ENCODE measurements at regions not wholly inside any gene's neighbourhood (a gene's known extent, or its start where the extent isn't known, plus 50 kb on each side); places are given as distances from the start of the nearest gene placed in this dataset.
A peak's percentile ranks its signal among the peaks of the same experiment; 100 is the strongest.

DNA sequence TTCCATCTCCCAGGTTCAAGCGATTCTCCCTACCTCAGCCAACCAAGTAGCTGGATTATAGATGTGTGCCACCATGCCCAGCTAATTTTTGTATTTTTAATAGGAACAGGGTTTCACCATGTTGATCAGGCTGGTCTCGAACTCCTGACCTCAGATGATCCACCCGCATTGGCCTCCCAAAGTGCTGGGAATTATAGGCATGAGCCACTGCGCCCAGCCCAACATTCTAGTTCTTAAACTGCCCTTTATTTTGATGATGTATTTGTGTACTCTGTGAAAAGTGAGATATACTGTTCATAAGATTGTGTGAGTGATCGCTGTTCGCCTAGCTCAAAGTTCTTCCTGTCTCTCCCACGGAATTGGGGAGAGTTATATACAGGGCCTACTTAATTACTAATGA lies 93.1 kb downstream of the HFE start:
- in situ Hi-C loops (cut with HindIII; ENCODE audit: low pct_unique_long_range_greater_than_20kb, low sequenced_read_pairs), result no loop called here
- no peak overlapping the region for H3K4me3 ChIP-seq (ENCODE audit: low read depth in 2 of 2, low read length in 2 of 2)
- H3K4me1 ChIP-seq (ENCODE audit: control insufficient read depth, insufficient read depth, low read length), result peaks cover 23% of the 10 kb centered on the region
- intact Hi-C loops (cut with micrococcal nuclease; ENCODE audit: unreplicated experiment), result loop anchor here (10.0 kb wide), 1 partner anchor 104 kb away; a partner anchor contains a TSS
- no peaks in the 10 kb centered on the region for H3K9me3 ChIP-seq (ENCODE audit: control insufficient read depth, insufficient read depth, low read depth, low read length)
- H3K36me3 ChIP-seq (ENCODE audit: control insufficient read depth, insufficient read depth, low read length), result no peaks in the 10 kb centered on the region
- H3K27me3 ChIP-seq (ENCODE audit: control insufficient read depth, insufficient read depth, low read length), result no peaks in the 10 kb centered on the region
- peak overlapping the region; percentile 54; the same call in 1 of the 2 replicates for H3K27ac ChIP-seq (ENCODE audit: low read length)
- no peak for ATAC-seq
- no peak for DNase-seq (ENCODE audit: low read depth, low spot score)
- no TSS peak for BruUV-seq (replicated peaks)
- ChIA-PET POLR2A (interaction anchor here (0.5 kb wide), 1 partner anchor 13 kb away, joined by 3 read pairs; no protein-coding TSS in a partner anchor), CTCF (no interaction called here)
- no peak for TF ChIP-seq POLR2AphosphoS5 (IDR thresholded peaks at IDR 0.05; ENCODE audit: low read depth, low read length)
- no peak for TF ChIP-seq TCF7L2 (IDR thresholded peaks at IDR 0.05; ENCODE audit: low read depth, low read length)
- TF ChIP-seq, protein P1, sequence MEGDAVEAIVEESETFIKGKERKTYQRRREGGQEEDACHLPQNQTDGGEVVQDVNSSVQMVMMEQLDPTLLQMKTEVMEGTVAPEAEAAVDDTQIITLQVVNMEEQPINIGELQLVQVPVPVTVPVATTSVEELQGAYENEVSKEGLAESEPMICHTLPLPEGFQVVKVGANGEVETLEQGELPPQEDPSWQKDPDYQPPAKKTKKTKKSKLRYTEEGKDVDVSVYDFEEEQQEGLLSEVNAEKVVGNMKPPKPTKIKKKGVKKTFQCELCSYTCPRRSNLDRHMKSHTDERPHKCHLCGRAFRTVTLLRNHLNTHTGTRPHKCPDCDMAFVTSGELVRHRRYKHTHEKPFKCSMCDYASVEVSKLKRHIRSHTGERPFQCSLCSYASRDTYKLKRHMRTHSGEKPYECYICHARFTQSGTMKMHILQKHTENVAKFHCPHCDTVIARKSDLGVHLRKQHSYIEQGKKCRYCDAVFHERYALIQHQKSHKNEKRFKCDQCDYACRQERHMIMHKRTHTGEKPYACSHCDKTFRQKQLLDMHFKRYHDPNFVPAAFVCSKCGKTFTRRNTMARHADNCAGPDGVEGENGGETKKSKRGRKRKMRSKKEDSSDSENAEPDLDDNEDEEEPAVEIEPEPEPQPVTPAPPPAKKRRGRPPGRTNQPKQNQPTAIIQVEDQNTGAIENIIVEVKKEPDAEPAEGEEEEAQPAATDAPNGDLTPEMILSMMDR (IDR thresholded peaks at IDR 0.05), result no peak
- TF ChIP-seq, protein P2, sequence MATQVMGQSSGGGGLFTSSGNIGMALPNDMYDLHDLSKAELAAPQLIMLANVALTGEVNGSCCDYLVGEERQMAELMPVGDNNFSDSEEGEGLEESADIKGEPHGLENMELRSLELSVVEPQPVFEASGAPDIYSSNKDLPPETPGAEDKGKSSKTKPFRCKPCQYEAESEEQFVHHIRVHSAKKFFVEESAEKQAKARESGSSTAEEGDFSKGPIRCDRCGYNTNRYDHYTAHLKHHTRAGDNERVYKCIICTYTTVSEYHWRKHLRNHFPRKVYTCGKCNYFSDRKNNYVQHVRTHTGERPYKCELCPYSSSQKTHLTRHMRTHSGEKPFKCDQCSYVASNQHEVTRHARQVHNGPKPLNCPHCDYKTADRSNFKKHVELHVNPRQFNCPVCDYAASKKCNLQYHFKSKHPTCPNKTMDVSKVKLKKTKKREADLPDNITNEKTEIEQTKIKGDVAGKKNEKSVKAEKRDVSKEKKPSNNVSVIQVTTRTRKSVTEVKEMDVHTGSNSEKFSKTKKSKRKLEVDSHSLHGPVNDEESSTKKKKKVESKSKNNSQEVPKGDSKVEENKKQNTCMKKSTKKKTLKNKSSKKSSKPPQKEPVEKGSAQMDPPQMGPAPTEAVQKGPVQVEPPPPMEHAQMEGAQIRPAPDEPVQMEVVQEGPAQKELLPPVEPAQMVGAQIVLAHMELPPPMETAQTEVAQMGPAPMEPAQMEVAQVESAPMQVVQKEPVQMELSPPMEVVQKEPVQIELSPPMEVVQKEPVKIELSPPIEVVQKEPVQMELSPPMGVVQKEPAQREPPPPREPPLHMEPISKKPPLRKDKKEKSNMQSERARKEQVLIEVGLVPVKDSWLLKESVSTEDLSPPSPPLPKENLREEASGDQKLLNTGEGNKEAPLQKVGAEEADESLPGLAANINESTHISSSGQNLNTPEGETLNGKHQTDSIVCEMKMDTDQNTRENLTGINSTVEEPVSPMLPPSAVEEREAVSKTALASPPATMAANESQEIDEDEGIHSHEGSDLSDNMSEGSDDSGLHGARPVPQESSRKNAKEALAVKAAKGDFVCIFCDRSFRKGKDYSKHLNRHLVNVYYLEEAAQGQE (IDR thresholded peaks at IDR 0.05; ENCODE audit: insufficient read depth in 1 of 2, low read depth in 2 of 2, low read length in 1 of 2), result no peak
- TF ChIP-seq SIN3A (IDR thresholded peaks at IDR 0.05; ENCODE audit: borderline replicate concordance, insufficient read depth, low read depth, low read length), result no peak

DNA sequence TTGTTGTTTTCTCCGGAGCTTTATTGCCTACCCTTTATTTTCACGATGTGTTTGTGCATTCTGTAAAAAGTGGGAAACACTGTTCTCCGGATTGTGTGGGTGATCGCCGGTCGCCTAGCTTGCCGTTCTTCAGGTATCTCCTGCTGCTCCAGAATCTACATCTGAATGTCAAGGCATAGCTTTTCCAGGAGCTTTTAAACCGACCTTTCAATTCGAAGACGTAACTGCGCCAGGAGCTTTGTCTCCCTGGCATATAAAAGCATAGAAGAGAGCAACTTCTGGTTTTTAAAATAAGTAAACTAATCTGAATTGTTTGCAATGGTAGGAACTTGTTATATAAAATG lies 96.0 kb downstream of the HFE start:
- Histone ChIP-seq H3K4me3 (ENCODE audit: low read depth in 2 of 2, low read length in 2 of 2) (peak overlapping the region; percentile 51 to 66), H3K27me3 (ENCODE audit: control insufficient read depth, insufficient read depth, low read length) (no peaks in the 10 kb centered on the region), H3K9me3 (ENCODE audit: control insufficient read depth, insufficient read depth, low read depth, low read length) (no peaks in the 10 kb centered on the region), H3K27ac (ENCODE audit: low read length) (peak overlapping the region; percentile 95), H3K4me1 (ENCODE audit: control insufficient read depth, insufficient read depth, low read length) (peaks cover 30% of the 10 kb centered on the region), H3K36me3 (ENCODE audit: control insufficient read depth, insufficient read depth, low read length) (no peaks in the 10 kb centered on the region)
- ChIA-PET CTCF (interaction anchor here (1.0 kb wide), 1 partner anchor 12 kb away, joined by 6 read pairs; no protein-coding TSS in a partner anchor), POLR2A (interaction anchor here (0.6 to 2.1 kb wide), 6 partner anchors 16 to 101 kb away, joined by 3 to 18 read pairs (median 10); a partner anchor contains a TSS)
- ATAC-seq, result no peak; the same call in 1 of the 2 replicates
- in situ Hi-C loops (cut with HindIII; ENCODE audit: low pct_unique_long_range_greater_than_20kb, low sequenced_read_pairs) (no loop called here), intact Hi-C loops (cut with micrococcal nuclease; ENCODE audit: unreplicated experiment) (loop anchor here (10.0 kb wide), 1 partner anchor 102 kb away; a partner anchor contains a TSS)
- DNase-seq (ENCODE audit: low read depth, low spot score), result peak; percentile 47
- TF ChIP-seq, protein P2 (IDR thresholded peaks at IDR 0.05; ENCODE audit: insufficient read depth in 1 of 2, low read depth in 2 of 2, low read length in 1 of 2), result no peak
- TF ChIP-seq TCF7L2 (IDR thresholded peaks at IDR 0.05; ENCODE audit: low read depth, low read length) (no peak), SIN3A (IDR thresholded peaks at IDR 0.05; ENCODE audit: borderline replicate concordance, insufficient read depth, low read depth, low read length) (no peak), POLR2AphosphoS5 (IDR thresholded peaks at IDR 0.05; ENCODE audit: low read depth, low read length) (no peak)
- TF ChIP-seq, protein P1 (IDR thresholded peaks at IDR 0.05), result no peak
- no TSS peak for BruUV-seq (replicated peaks)
